NCI-H2029 (cell line): ENCODE measurements at regions not wholly inside any gene's neighbourhood (a gene's known extent, or its start where the extent isn't known, plus 50 kb on each side); places are given as distances from the start of the nearest gene placed in this dataset.
"Not testable (repeated sequence)": the region's sequence is repeated elsewhere in the genome, so short reads cannot be mapped to it uniquely, and the experiment has no call there.

ENCODE experiments used
- DNase-seq: peaks from one replicate; lab custom pipeline; 2025; lab: John Stamatoyannopoulos, UW

DNA sequence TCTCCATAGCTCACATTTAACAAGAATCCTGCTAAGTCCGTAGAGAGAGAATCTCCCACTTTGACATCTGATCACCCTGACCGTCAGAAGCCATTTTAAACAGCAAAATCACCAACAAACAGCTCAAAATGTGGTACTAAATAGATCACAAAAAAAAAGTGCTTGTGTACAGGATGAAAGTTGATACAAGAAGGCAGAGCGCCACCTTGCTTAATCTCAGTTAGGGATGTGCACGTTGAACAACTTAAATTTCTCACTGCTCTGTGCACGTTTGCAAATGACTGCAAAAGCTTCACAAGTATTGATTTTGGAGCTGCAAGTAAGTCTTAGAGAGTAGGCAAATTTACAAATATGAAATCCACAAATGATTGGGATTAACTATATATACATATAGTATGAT is 63.1 kb upstream of the NREP start:
- no peak for DNase-seq

DNA sequence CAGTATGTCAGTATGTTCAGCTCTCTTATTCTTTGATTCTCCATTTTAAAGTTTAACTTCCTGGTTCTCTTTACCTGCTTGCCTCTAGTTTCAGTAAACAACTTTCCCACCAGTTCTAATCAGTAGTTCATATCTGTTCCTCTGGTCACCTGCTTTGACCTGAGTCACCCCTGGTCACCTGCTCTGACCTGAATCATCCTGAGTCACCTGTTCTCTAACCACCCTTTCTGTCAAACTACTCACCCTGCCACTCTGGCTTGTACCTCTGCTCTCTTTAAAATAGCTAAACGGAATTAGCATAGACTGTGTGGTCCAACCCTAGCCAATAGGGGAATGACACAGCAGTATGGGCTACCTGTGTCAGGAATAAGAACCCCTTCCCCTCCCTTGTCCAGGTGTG is 62.0 kb upstream of the NREP start:
- DNase-seq, result not testable (repeated sequence)

DNA sequence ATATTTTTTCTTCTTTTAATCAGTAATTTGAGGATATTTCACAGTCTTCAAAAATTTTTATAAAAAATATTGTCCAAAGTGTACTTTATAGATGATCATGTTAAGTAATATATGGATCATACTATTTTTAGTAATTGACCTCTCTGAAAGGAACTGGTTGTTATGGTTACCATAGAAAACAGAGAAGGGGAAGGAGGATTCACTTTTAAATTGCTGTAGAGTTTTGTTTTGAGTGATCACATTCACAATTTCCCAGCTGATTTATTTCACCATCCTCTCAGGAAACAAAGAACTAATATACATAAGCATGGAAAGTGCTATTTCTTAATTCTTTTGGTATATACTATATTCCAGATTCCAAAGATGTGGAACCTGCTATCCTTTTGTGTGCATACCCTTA is 56.5 kb upstream of the NREP start:
- DNase-seq, result no peak

DNA sequence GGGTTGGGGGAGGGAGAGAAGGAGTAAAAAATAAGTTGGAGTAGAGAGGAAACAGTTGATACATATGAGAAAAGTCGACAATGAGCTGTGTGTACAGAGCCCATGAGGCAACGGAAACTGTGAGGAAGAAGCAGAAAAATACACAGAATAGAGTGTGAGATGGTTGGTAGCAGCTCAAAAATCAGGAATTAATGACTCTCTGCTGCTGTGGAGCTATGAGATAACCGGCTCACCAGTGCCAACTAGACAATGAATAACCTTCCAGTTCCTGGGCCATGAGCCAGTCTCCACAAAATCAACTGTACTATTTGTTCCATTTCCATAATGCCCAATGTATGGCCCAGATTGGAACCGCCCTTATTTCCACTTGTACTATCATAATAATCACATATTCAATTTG is 53.1 kb upstream of the NREP start:
- no peak for DNase-seq
